HG03280 (cell line): ENCODE measurements at regions not wholly inside any gene's neighbourhood (a gene's known extent, or its start where the extent isn't known, plus 50 kb on each side); places are given as distances from the start of the nearest gene placed in this dataset.
"Not testable (repeated sequence)": the region's sequence is repeated elsewhere in the genome, so short reads cannot be mapped to it uniquely, and the experiment has no call there.

ENCODE experiments used
- ATAC-seq: cut with Tn5 transposase; IDR thresholded peaks from one replicate; pipeline ENCODE4 v1.9.1; 2021; ENCODE audit warnings: mild to moderate bottlenecking, moderate library complexity; ENCODE audit not compliant: unreplicated experiment

- no peak for ATAC-seq
Measured at GRCh38 chr9:79395228-79395627, 176.5 kb upstream of the TLE4 start.

- no peak for ATAC-seq
Measured at GRCh38 chr9:79395755-79396154, 176.0 kb upstream of the TLE4 start.

GRCh38 chr9:79396168-79396567, 175.6 kb upstream of the TLE4 start:
- ATAC-seq = no peak

GRCh38 chr9:79403495-79403894, 168.3 kb upstream of the TLE4 start:
- no peak for ATAC-seq

- no peak for ATAC-seq
Measured at GRCh38 chr9:79408200-79408599, 163.6 kb upstream of the TLE4 start.

GRCh38 chr9:79408617-79409016, 163.1 kb upstream of the TLE4 start:
- ATAC-seq = no peak

GRCh38 chr9:79409182-79409823, 162.5 kb upstream of the TLE4 start:
- no peak for ATAC-seq

- ATAC-seq = no peak
Measured at GRCh38 chr9:79425840-79426239, 145.9 kb upstream of the TLE4 start.

- no peak for ATAC-seq
Measured at GRCh38 chr9:79428422-79428821, 143.3 kb upstream of the TLE4 start.

- ATAC-seq = no peak
Measured at GRCh38 chr9:79430619-79431018, 141.1 kb upstream of the TLE4 start.

GRCh38 chr9:79431019-79431679, 140.6 kb upstream of the TLE4 start:
- ATAC-seq = no peak

GRCh38 chr9:79432485-79432884, 139.3 kb upstream of the TLE4 start:
- ATAC-seq = no peak

GRCh38 chr9:79433703-79434102, 138.1 kb upstream of the TLE4 start:
- no peak for ATAC-seq

GRCh38 chr9:79439221-79439620, 132.5 kb upstream of the TLE4 start:
- ATAC-seq = not testable (repeated sequence)

- ATAC-seq = no peak
Measured at GRCh38 chr9:79446523-79447307, 125.0 kb upstream of the TLE4 start.

- no peak for ATAC-seq
Measured at GRCh38 chr9:79447308-79447605, 124.5 kb upstream of the TLE4 start.

- ATAC-seq = no peak
Measured at GRCh38 chr9:79447762-79448161, 124.0 kb upstream of the TLE4 start.

- ATAC-seq = no peak
Measured at GRCh38 chr9:79452265-79452664, 119.5 kb upstream of the TLE4 start.

GRCh38 chr9:79461712-79462111, 110.1 kb upstream of the TLE4 start:
- ATAC-seq = no peak

- ATAC-seq = no peak
Measured at GRCh38 chr9:79465156-79465555, 106.6 kb upstream of the TLE4 start.

GRCh38 chr9:79469164-79469563, 102.6 kb upstream of the TLE4 start:
- ATAC-seq = no peak

GRCh38 chr9:79470954-79471353, 100.8 kb upstream of the TLE4 start:
- ATAC-seq = no peak
